DOHH2 (cell line): ENCODE measurements at regions not wholly inside any gene's neighbourhood (a gene's known extent, or its start where the extent isn't known, plus 50 kb on each side); places are given as distances from the start of the nearest gene placed in this dataset.

Experiments used
- H3F3A ChIP-seq: fragments of 200-600 bp; sonication (generic), shearing (Covaris generic); 2 replicates; pipeline ENCODE4 v1.6.0; 2016; ENCODE audit warnings: antibody characterized with exemption, mild to moderate bottlenecking; ENCODE audit not compliant: control insufficient read depth, insufficient read depth
- H3K27ac ChIP-seq: fragments of 200-600 bp; sonication (generic); 2 replicates; pipeline ENCODE4 v1.5.1; 2014; ENCODE audit warnings: low read depth, mild to moderate bottlenecking, low read length, moderate library complexity
- H3K27me3 ChIP-seq: fragments of 200-600 bp; sonication (generic); 2 replicates; pipeline ENCODE4 v1.6.1; 2014; ENCODE audit warnings: mild to moderate bottlenecking, low read length, mixed read lengths; ENCODE audit not compliant: control insufficient read depth
- H3K36me3 ChIP-seq: fragments of 200-600 bp; sonication (generic); 2 replicates; pipeline ENCODE4 v1.6.1; 2014; ENCODE audit warnings: mild to moderate bottlenecking, low read length, moderate library complexity, mixed read lengths; ENCODE audit not compliant: control insufficient read depth
- H3K4me1 ChIP-seq: fragments of 200-600 bp; sonication (generic); 2 replicates; pipeline ENCODE4 v1.6.1; 2014; ENCODE audit warnings: mild to moderate bottlenecking, low read length, mixed read lengths; ENCODE audit not compliant: control insufficient read depth
- H3K4me2 ChIP-seq: fragments of 200-600 bp; sonication (generic); 2 replicates; pipeline ENCODE4 v1.6.0; 2014; ENCODE audit warnings: mild to moderate bottlenecking, low read length, moderate library complexity
- H3K4me3 ChIP-seq: fragments of 200-600 bp; sonication (generic); 2 replicates; pipeline ENCODE4 v1.5.1; 2014; ENCODE audit warnings: mild to moderate bottlenecking, low read length, mixed read lengths
- H3K79me2 ChIP-seq: fragments of 200-600 bp; sonication (generic); 2 replicates; pipeline ENCODE4 v1.6.1; 2014; ENCODE audit warnings: mild to moderate bottlenecking, low read length, mixed read lengths; ENCODE audit not compliant: control insufficient read depth
- H3K9me2 ChIP-seq: fragments of 200-600 bp; sonication (generic); replicated peaks from 2 replicates; pipeline ENCODE4 v1.6.1; 2014; ENCODE audit warnings: mild to moderate bottlenecking, low read length, mixed read lengths; ENCODE audit not compliant: control insufficient read depth
- H3K9me3 ChIP-seq: fragments of 200-600 bp; sonication (generic); 2 replicates; pipeline ENCODE4 v1.6.1; 2014; ENCODE audit warnings: antibody characterized with exemption, low read length, mixed read lengths; ENCODE audit not compliant: control insufficient read depth, insufficient read depth
- H4K20me1 ChIP-seq: fragments of 200-600 bp; sonication (generic); 2 replicates; pipeline ENCODE4 v1.6.0; 2014; ENCODE audit warnings: low read depth, mild to moderate bottlenecking, antibody characterized with exemption, low read length, moderate library complexity; ENCODE audit not compliant: control insufficient read depth, insufficient read depth
- CTCF ChIP-seq: fragments of 200-600 bp; sonication (generic); IDR thresholded peaks from one replicate; pipeline ENCODE4 v1.5.1; 2014; ENCODE audit warnings: antibody characterized with exemption, mild to moderate bottlenecking, low read depth, low read length; ENCODE audit not compliant: poor library complexity, severe bottlenecking
- EZH2phosphoT487 ChIP-seq: fragments of 200-600 bp; sonication (generic); IDR thresholded peaks from 2 replicates; pipeline ENCODE4 v1.6.1; 2017; ENCODE audit warnings: borderline replicate concordance, mild to moderate bottlenecking, antibody characterized with exemption, low read length, moderate library complexity, mixed read lengths

GRCh38 chr7:81577642-81578340 is 192.1 kb downstream of the HGF start:
- no peak for TF ChIP-seq CTCF
- TF ChIP-seq EZH2phosphoT487 = no peak
- no peaks in the 10 kb centered on the region for H3K79me2 ChIP-seq
- H4K20me1 ChIP-seq = no peaks in the 10 kb centered on the region
- no peaks in the 10 kb centered on the region for H3K9me2 ChIP-seq
- no peaks in the 10 kb centered on the region for H3K27me3 ChIP-seq
- no peak overlapping the region for H3K4me3 ChIP-seq
- no peaks in the 10 kb centered on the region for H3F3A ChIP-seq
- no peak overlapping the region for H3K27ac ChIP-seq
- H3K4me2 ChIP-seq = no peak overlapping the region
- H3K9me3 ChIP-seq = no peaks in the 10 kb centered on the region
- no peaks in the 10 kb centered on the region for H3K36me3 ChIP-seq
- H3K4me1 ChIP-seq = no peaks in the 10 kb centered on the region

GRCh38 chr7:81574723-81575326 is 195.0 kb downstream of the HGF start:
- Histone ChIP-seq H3K36me3 (no peaks in the 10 kb centered on the region), H3K27me3 (no peaks in the 10 kb centered on the region), H3K4me3 (no peak overlapping the region), H3K27ac (no peak overlapping the region), H4K20me1 (no peaks in the 10 kb centered on the region), H3K9me3 (no peaks in the 10 kb centered on the region), H3K4me1 (no peaks in the 10 kb centered on the region), H3K79me2 (no peaks in the 10 kb centered on the region), H3K9me2 (no peaks in the 10 kb centered on the region), H3F3A (no peaks in the 10 kb centered on the region), H3K4me2 (no peak overlapping the region)
- TF ChIP-seq CTCF = no peak
- TF ChIP-seq EZH2phosphoT487 = no peak

GRCh38 chr7:81573932-81574331 is 195.9 kb downstream of the HGF start:
- Histone ChIP-seq H3K9me2 (no peaks in the 10 kb centered on the region), H3K36me3 (no peaks in the 10 kb centered on the region), H3K9me3 (no peaks in the 10 kb centered on the region), H3K4me3 (no peak overlapping the region), H3K27me3 (no peaks in the 10 kb centered on the region), H3K4me2 (no peak overlapping the region), H3K4me1 (no peaks in the 10 kb centered on the region), H3F3A (no peaks in the 10 kb centered on the region), H4K20me1 (no peaks in the 10 kb centered on the region), H3K79me2 (no peaks in the 10 kb centered on the region), H3K27ac (no peak overlapping the region)
- TF ChIP-seq CTCF (no peak), EZH2phosphoT487 (no peak)
